HG02678 (cell line): ENCODE measurements at regions not wholly inside any gene's neighbourhood (a gene's known extent, or its start where the extent isn't known, plus 50 kb on each side); places are given as distances from the start of the nearest gene placed in this dataset.
A peak's percentile ranks its signal among the peaks of the same experiment; 100 is the strongest.
"Not testable (repeated sequence)": the region's sequence is repeated elsewhere in the genome, so short reads cannot be mapped to it uniquely, and the experiment has no call there.

Experiments used
- ATAC-seq: cut with Tn5 transposase; IDR thresholded peaks from one replicate; pipeline ENCODE4 v1.9.1; 2021; ENCODE audit warnings: mild to moderate bottlenecking, moderate library complexity; ENCODE audit not compliant: unreplicated experiment

- no peak for ATAC-seq
These were observed 52.7 kb upstream of the LARP1 start for GRCh38 chr5:154702477-154702876.

DNA sequence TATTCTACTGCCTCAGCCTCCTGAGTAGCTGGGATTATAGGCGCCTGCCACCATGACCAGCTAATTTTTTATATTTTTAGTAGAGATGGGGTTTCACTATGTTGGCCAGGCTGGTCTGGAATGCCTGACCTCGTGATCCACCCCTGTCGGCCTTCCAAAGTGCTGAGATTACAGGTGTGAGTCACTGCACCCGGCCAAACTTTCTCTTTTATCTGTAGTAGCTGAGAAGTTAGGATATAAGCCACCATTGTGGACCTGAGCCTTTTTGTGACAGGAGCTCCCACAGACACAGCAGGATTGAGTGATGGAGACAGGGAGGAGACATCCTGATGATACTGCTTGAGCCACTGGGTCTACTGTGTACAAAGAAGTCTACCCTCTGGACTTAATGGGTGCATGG, 53.5 kb upstream of the LARP1 start:
- not testable (repeated sequence) for ATAC-seq

DNA sequence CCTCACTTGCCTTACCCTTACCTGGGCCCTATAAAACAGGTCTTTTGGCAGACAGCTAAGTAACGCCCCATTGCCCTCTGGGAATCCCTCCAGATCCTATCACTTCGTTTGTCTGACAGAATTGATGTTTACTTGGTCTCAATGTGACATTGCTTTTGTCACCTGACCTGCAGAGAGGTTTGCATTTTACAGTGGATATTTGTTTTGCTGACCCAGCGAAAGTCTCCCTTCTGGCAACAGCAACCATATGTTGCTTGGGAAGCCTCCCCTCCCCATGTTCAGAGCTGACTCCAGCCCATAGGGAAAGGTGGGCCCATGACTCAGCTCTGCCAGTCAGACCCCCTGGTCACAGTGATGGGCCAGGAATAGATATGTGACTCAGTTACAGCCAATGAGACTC, 54.0 kb upstream of the LARP1 start:
- ATAC-seq: no peak

DNA sequence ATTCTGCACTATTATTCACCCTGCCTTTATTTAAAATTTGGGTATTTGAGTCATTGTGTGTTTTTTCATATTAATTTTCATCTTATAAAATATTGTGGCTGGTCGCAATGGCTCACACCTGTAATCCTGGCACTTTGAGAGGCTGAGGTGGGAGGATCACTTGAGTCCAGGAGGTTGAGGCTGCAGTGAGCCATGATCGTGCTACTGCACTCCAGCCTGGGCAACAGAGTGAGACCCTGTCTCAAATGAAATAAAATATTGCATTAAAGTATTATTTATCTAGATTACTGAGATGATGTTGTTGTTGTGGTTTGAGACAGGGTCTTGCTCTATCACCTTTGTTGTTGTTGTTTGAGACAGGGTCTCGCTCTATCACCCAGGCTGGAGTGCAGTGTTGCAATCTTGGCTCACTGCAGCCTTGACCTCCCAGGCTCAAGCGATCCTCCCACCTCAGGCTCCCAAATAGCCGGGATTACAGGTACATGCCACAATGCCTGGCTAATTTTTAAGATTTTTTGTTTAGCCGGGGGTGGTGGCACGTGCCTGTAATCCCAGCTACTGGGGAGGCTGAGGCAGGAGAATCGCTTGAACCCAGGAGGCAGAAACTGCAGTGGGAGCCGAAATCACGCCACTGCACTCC, 54.8 kb upstream of the LARP1 start:
- not testable (repeated sequence) for ATAC-seq

DNA sequence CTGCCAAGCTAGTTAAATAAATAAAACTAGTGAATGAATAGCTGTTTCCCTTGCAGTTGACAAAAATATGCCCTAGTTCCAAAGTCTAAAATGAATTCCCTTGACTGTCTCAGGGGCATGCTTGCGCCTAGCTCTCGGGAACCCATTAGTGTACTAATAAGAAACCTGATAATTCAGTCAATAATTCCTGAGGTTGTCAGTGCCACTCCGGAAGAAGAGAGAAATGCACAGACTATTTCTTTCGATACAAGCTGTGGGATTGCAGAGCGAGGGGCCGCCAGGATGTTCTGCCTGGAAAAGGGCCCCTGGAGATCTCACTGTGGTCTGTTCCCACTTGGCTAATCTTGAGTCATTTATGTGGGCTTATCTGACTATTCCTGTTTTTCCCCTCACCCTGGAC, 56.4 kb upstream of the LARP1 start:
- no peak for ATAC-seq

GRCh38 chr5:154697371-154697770, 57.8 kb upstream of the LARP1 start:
- no peak for ATAC-seq

DNA sequence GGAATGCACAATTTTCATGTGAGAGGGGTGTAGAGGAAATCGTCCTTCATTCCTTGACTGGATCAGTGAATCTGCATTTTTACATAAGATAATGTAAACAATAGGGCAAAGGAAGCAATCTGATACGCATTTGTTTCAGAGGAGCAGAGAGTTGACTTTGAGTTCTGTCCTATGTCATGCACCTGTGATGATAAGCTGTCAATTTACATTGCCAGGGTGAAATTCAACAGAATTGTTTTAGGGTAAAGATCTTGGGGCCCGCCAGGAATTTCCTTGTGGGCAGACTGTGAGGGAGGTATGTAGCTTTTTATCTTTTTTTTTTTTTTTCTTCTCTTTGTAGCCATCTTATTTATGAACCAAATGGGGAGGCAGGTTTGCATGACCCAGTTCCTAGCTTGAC, 58.3 kb upstream of the LARP1 start:
- no peak for ATAC-seq

- no peak for ATAC-seq
These were observed 61.0 kb upstream of the LARP1 start for GRCh38 chr5:154694159-154694558.

GRCh38 chr5:154690488-154690887, 64.7 kb upstream of the LARP1 start:
- no peak for ATAC-seq

DNA sequence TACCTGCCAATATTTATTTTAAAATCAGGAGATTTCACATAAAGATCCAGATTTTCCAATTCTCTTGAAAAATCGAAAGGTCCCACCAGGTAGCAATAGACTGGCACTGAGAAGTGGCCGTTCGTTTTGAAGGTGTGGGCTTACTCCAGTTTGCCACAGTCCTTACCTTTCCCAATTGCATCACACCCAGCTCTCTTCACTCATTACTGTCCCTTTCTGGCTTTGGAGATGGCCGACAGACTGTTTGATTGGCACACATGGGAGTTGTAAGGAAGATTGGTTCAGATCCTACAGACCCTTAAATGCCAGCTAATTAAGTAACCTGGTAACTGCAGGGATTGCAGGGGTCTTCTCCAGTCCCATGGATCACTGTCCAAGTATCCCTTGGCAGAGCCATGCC, 68.7 kb upstream of the LARP1 start:
- ATAC-seq: no peak

DNA sequence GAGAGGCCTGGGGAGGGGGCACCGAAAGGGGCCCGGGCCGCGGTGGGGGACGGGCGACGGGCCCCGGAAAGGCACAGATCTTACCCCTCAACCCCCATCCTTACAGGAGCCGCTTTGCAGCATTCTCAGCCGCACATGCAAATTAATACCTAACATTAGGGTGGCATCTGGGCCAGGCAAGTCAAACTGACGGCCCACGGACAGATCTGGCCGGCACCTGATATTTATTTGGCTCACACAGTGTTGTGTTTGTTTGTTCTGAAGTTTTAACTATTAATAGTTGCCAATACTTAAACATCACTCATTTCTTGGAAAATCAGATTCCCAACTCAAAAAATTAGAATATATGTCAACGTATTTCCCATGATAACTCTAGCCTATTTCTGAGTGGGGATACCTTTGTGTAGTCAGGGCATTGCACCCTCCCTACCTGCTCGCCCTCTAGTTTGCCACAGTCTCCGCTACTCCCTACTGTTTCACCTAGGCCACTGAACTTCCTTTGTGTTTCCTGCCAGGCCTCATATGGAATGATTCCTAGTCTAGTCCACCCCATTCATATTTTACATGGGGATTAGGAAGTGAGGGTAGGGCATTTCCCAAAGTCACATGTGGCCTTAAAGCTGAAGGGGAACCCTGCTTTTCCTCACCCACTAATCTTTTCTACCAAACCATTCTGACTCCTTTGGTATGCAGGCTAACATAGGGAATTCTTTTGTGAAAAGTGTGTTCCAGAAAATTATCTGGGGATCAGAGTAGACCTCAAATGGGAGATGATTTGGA, 71.9 kb upstream of the LARP1 start:
- ATAC-seq: peak; percentile 63

- no peak for ATAC-seq
These were observed 75.7 kb upstream of the LARP1 start for GRCh38 chr5:154679501-154679900.

DNA sequence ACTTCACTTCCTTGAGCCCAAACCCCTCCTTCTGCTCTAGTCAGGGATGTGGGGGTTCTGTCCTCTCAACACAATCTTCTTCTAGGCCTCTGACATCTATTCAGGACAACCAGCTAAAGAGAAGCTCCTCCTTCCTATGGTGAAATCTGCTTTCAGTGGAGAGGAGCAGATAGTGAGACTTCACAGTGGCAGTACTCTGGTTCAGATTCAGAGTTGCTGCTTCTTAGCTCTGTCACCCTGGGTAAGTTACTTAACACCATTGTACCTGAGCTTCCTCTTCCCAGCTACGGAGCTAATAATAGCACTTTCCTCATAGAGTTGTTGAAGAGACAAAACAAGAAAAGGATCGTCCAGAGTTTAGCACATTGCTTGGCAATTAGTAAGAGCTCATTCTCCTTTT, 77.3 kb upstream of the LARP1 start:
- no peak for ATAC-seq

DNA sequence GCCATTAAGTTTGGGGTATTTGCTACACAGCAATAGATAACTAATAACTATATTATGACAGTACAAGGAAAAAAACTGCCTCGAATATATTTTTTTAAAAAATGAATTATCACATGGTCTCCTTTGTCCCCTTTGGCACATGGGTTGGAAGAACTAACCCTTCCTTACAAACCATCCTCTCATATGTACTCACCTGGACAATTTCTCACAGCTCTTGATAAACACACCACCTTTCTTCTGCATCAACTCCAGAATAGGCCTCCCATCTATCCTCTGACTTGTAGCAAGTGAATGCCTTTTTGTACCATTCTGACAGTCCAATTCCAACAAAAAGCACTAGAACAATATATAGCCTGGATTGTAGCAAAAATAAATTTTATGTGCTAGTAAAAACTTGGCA, 78.7 kb upstream of the LARP1 start:
- ATAC-seq: no peak

GRCh38 chr5:154674029-154674428, 81.1 kb upstream of the LARP1 start:
- ATAC-seq: no peak

DNA sequence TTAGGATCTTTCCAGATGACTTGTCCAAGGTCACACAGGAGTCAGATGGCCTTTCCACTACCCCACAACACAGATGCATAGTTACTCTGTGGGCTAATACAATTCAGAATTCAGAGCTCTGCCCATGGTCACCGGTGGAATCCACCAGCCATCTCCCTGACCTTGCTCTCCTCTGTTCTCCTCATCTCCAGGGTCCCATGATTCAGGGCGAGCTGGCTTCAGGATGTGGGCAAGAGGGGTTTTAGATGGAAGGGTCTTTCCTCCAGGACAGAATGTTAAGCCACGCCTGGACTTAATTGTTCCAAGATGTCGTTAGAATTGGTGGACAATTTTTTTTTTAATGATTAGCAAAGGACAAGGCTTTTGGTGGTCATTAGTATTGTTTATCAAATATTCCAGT, 81.7 kb upstream of the LARP1 start:
- no peak for ATAC-seq

- not testable (repeated sequence) for ATAC-seq
These were observed 85.3 kb upstream of the LARP1 start for GRCh38 chr5:154669913-154670312.

GRCh38 chr5:154669402-154669801, 85.8 kb upstream of the LARP1 start:
- ATAC-seq: no peak

DNA sequence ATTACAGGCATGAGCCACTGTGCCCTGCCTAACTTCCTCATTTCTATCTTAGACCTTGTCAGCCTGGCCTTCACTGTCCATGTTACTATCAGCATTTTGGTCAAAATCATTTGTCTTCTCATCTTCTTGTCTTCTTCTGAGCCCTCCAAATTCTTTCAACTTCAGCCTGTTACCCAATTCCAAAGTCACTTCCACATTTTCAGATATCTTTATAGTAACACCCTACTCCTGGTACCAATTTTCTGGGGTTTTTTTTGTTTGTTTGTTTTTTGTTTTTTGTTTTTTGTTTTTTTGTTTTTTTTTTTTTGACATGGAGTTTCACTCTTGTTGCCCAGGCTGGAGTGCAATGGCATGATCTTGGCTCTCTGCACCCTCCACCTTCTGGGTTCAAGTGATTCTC, 90.3 kb upstream of the LARP1 start:
- ATAC-seq: no peak

- ATAC-seq: no peak
These were observed 91.8 kb upstream of the LARP1 start for GRCh38 chr5:154663424-154663823.

DNA sequence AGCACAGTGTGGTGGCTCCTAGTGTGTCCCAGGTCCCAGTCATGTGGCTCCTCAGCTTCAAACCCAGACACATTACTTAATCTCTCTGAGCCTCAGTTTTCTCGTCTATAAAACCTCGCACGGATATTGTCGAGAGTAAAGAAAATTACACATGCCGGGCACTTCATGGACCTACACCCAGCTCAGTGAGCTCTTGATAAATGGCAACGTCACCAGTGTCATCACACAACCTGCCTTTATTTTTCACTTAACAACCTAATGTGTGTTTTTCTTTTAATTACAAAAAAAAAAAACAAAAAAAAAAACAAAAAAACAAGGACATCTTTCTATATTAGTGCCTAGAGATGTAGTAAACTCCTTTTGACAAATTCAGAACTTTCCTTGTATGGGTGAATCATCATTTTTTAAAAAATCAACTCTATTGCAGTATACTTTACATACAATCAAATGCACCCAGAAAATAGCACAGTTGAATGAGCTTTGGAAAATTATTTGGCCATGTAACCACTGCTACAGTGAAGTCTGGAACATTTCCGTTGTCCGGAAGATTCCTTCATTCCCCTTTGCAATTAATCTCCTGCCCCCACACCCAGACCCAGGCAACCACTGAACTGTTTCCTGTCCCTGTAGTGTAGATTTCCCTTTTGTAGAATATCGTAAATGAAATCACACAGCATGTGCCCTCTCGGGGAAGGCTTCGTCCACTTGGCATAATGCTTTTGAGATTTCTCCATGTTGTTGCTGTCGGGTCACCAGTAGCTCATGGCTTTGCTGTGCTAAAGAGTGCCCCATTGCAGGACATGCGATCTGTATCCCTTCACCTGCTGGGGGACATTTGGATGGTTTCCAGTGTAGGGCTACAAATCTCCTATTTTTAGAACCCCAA, 100.4 kb upstream of the LARP1 start:
- ATAC-seq: no peak
